Psoas muscle (tissue), 7 donors: ENCODE measurements at regions not wholly inside any gene's neighbourhood (a gene's known extent, or its start where the extent isn't known, plus 50 kb on each side); places are given as distances from the start of the nearest gene placed in this dataset.

Experiments used
- ATAC-seq, 4 donors: fragments of 200-7000 bp; cut with Tn5 transposase; one replicate each; pipeline ENCODE4 v1.9.1; 2020; ENCODE audit warnings: moderate library complexity in 3 of 4, mild to moderate bottlenecking in 2 of 4
- DNase-seq, 2 donors: peaks; one replicate each; pipeline ENCODE4 v3.0.0-alpha.2; 2020
- H3K27ac ChIP-seq: fragments of 200-600 bp; one replicate; pipeline ENCODE4 v1.8.0; 2022
- H3K27me3 ChIP-seq, 3 donors: fragments of 200-600 bp in 1 of 3; one replicate each; pipeline versions ENCODE4 v1.6.1 to v1.8.0; 2013 to 2022; ENCODE audit warnings: low read length in 2 of 3, mild to moderate bottlenecking in 2 of 3, moderate library complexity in 1 of 3; ENCODE audit not compliant: insufficient read depth in 3 of 3
- H3K36me3 ChIP-seq, 2 donors: fragments of 200-600 bp in 1 of 2; one replicate each; pipeline versions ENCODE4 v1.6.1 to v1.8.0; 2013 to 2022; ENCODE audit warnings: low read depth in 1 of 2, mild to moderate bottlenecking in 1 of 2, moderate library complexity in 1 of 2; ENCODE audit not compliant: insufficient read depth in 1 of 2
- H3K4me1 ChIP-seq: fragments of 200-600 bp; one replicate; pipeline ENCODE4 v1.8.0; 2022
- H3K4me3 ChIP-seq: fragments of 200-600 bp; one replicate; pipeline ENCODE4 v1.8.0; 2022; ENCODE audit warnings: mild to moderate bottlenecking
- H3K9me3 ChIP-seq: fragments of 200-600 bp; one replicate; pipeline ENCODE4 v1.8.0; 2022
- WGBS, 3 donors: extraction: QIAGEN DNeasy Blood & Tissue Kit; methylation state at CpG; one replicate each; pipeline versions ENCODE4 v1.1.6 to v1.1.7; 2013; 5-methylcytosine and 5-hydroxymethylcytosine counted together
- intact Hi-C, 2 donors: fragments of 100-400 bp; cut with DNase I; formaldehyde crosslinking; loops; one replicate each; pipeline versions ENCODE4 v1.11.0 to v1.14.2; 2022
- TF ChIP-seq, protein P1 (sequence below): fragments of 200-600 bp; IDR thresholded peaks from one replicate; pipeline ENCODE4 v1.8.0; 2022; ENCODE audit warnings: antibody characterized with exemption
- donor health status: healthy with polysubstance abuse.
- donor health status: DM: no; HTN: no; CAD: no; lungs with moderate emphysema.
- donor health status: Bipolar disorder and iron deficiency.
- donor health status: healthy.
- donor health status: DM: yes; HTN: yes; CAD: no.
- donor health status: DM: no; HTN: no; CAD: no.
- donor health status: DM: yes; HTN: yes; CAD: no.

DNA sequence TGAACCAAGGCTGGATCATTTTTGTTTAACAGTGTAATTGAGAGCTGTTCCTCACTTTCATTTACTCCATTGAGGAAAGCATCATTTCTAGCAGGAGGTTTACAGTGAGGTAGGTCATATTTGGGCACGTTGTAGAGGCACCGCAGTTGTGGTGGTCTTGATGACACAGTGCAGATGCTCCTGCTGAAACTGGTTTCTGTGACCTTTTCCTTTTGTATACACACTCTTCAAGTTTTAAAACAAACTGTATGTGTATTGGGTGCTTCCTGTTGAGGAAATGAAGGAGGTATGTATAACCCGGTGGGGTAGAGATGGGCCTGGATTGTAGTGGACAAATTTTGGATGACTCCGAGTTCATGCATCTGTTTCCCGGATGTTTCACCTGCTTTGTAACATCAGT, 456.3 kb upstream of the RGS6 start:
- H3K36me3 ChIP-seq, result no peaks in the 10 kb centered on the region
- H3K27ac ChIP-seq, result no peak overlapping the region
- ATAC-seq, result no peak
- TF ChIP-seq, protein P1, sequence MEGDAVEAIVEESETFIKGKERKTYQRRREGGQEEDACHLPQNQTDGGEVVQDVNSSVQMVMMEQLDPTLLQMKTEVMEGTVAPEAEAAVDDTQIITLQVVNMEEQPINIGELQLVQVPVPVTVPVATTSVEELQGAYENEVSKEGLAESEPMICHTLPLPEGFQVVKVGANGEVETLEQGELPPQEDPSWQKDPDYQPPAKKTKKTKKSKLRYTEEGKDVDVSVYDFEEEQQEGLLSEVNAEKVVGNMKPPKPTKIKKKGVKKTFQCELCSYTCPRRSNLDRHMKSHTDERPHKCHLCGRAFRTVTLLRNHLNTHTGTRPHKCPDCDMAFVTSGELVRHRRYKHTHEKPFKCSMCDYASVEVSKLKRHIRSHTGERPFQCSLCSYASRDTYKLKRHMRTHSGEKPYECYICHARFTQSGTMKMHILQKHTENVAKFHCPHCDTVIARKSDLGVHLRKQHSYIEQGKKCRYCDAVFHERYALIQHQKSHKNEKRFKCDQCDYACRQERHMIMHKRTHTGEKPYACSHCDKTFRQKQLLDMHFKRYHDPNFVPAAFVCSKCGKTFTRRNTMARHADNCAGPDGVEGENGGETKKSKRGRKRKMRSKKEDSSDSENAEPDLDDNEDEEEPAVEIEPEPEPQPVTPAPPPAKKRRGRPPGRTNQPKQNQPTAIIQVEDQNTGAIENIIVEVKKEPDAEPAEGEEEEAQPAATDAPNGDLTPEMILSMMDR, result no peak
- no peaks in the 10 kb centered on the region for H3K9me3 ChIP-seq
- H3K4me1 ChIP-seq, result no peaks in the 10 kb centered on the region
- no peaks in the 10 kb centered on the region for H3K27me3 ChIP-seq
- intact Hi-C loops, result no loop called here
- WGBS, 3 donors, result 50 to 59% (median 50%) methylated on average over 5 of the region's 5 CpGs
- H3K4me3 ChIP-seq, result no peak overlapping the region
- no peak for DNase-seq

GRCh38 chr14:71478542-71478941, 453.7 kb upstream of the RGS6 start:
- H3K9me3 ChIP-seq, result no peaks in the 10 kb centered on the region
- H3K27me3 ChIP-seq, result no peaks in the 10 kb centered on the region
- 58 to 70% (median 63%) methylated on average over 4 of the region's 4 CpGs for WGBS, 3 donors
- no peaks in the 10 kb centered on the region for H3K36me3 ChIP-seq
- no peak for ATAC-seq
- no peak overlapping the region for H3K27ac ChIP-seq
- DNase-seq, result no peak
- no peaks in the 10 kb centered on the region for H3K4me1 ChIP-seq
- H3K4me3 ChIP-seq, result no peak overlapping the region
- TF ChIP-seq, protein P1, result no peak
- intact Hi-C loops, result no loop called here

- TF ChIP-seq, protein P1, result no peak
- Histone ChIP-seq H3K27me3 (no peaks in the 10 kb centered on the region), H3K4me1 (no peaks in the 10 kb centered on the region), H3K36me3 (no peaks in the 10 kb centered on the region), H3K27ac (no peak overlapping the region), H3K4me3 (no peak overlapping the region), H3K9me3 (no peaks in the 10 kb centered on the region)
- ATAC-seq (no peak), DNase-seq (no peak)
- intact Hi-C loops, result no loop called here
- WGBS, 3 donors, result 82 to 87% (median 83%) methylated on average over 4 of the region's 4 CpGs
These were observed 451.1 kb upstream of the RGS6 start for GRCh38 chr14:71481021-71481654.

- Histone ChIP-seq H3K36me3 (no peaks in the 10 kb centered on the region), H3K9me3 (no peaks in the 10 kb centered on the region), H3K4me1 (no peaks in the 10 kb centered on the region), H3K27me3 (no peaks in the 10 kb centered on the region), H3K27ac (no peak overlapping the region), H3K4me3 (no peak overlapping the region)
- 26 to 33% (median 27%) methylated on average over 2 of the region's 2 CpGs for WGBS, 3 donors
- intact Hi-C loops, result no loop called here
- DNase-seq (no peak), ATAC-seq (no peak)
- TF ChIP-seq, protein P1, result no peak
These were observed 449.6 kb upstream of the RGS6 start for GRCh38 chr14:71482671-71483070.

DNA sequence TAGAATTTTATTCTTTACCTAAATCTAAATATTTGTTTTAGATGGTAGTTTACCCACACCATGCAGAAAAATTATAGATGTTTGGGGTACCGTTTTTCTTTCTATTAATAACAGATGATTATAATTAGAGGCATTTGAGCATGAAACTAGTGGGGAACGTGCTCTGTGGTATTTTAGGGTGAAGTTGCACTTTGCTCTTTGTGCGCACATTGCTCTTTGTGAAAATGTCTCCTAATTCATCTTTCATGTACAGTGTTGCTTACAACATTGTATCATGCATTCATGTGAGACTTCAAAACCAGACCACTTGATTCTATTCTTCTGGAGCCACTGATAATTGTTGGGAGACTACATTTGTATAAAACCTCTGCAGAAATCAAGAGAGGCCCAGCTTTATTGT, 449.1 kb upstream of the RGS6 start:
- TF ChIP-seq, protein P1, result no peak
- intact Hi-C loops, result no loop called here
- no peak overlapping the region for H3K27ac ChIP-seq
- H3K9me3 ChIP-seq, result no peaks in the 10 kb centered on the region
- H3K27me3 ChIP-seq, result no peaks in the 10 kb centered on the region
- H3K36me3 ChIP-seq, result no peaks in the 10 kb centered on the region
- 61 to 70% (median 67%) methylated on average over 3 of the region's 3 CpGs for WGBS, 3 donors
- no peaks in the 10 kb centered on the region for H3K4me1 ChIP-seq
- DNase-seq, result no peak
- no peak for ATAC-seq
- no peak overlapping the region for H3K4me3 ChIP-seq
